ENCODE measurements at regions not wholly inside any gene's neighbourhood (a gene's known extent, or its start where the extent isn't known, plus 50 kb on each side); places are given as distances from the start of the nearest gene placed in this dataset.

- no peak overlapping the region for H3K9ac ChIP-seq
- H3K4me2 ChIP-seq, result no peak overlapping the region
- no peaks in the 10 kb centered on the region for H3K27me3 ChIP-seq
- H4K20me1 ChIP-seq, result no peaks in the 10 kb centered on the region
- no peak for TF ChIP-seq Cebpa-rat (IDR thresholded peaks at IDR 0.05)
- H3K27ac ChIP-seq, result no peak overlapping the region
- 0 out of 2 replicates have a peak, but pooled peaks cover 4% of the 10 kb centered on the region for H3K4me1 ChIP-seq
- H3K36me3 ChIP-seq, result no peaks in the 10 kb centered on the region
- no peak overlapping the region for H3K4me3 ChIP-seq
- peaks cover 18% of the 10 kb centered on the region for H3K9me3 ChIP-seq
These were observed 310.4 kb upstream of the IRX4 start for GRCh38 chr5:2193142-2193541.

DNA sequence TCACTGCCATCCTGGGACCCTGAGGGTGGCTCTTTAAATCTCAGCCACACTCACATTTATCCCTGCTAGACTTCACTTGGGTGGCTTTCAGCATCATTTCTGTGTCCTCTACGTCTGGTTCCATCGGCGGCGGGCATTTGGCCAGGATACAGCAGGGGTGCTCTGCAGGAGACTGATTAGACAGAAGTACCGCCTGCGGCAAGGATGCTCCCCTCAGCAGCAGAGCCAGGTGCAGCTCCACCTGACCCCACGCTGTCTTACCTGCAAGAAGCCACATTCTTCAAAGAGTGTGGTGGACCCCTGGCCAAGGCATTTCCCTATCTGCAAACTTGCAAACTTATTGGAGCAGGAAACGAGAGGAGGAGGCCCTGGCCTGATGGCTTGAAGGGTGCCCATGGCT is 309.8 kb upstream of the IRX4 start:
- no peak for TF ChIP-seq Cebpa-rat (IDR thresholded peaks at IDR 0.05)
- H3K9me3 ChIP-seq, result peaks cover 18% of the 10 kb centered on the region
- no peaks in the 10 kb centered on the region for H3K27me3 ChIP-seq
- no peak overlapping the region for H3K27ac ChIP-seq
- H3K9ac ChIP-seq, result no peak overlapping the region
- H3K4me1 ChIP-seq, result peaks cover 7% of the 10 kb centered on the region
- H3K36me3 ChIP-seq, result no peaks in the 10 kb centered on the region
- no peak overlapping the region for H3K4me2 ChIP-seq
- no peaks in the 10 kb centered on the region for H4K20me1 ChIP-seq
- H3K4me3 ChIP-seq, result no peak overlapping the region

GRCh38 chr5:2191972-2192371 is 309.2 kb upstream of the IRX4 start:
- Histone ChIP-seq H3K27ac (no peak overlapping the region), H4K20me1 (no peaks in the 10 kb centered on the region), H3K27me3 (no peaks in the 10 kb centered on the region), H3K4me1 (peaks cover 13% of the 10 kb centered on the region), H3K9me3 (peaks cover 18% of the 10 kb centered on the region), H3K9ac (no peak overlapping the region), H3K36me3 (no peaks in the 10 kb centered on the region), H3K4me2 (no peak overlapping the region), H3K4me3 (no peak overlapping the region)
- TF ChIP-seq Cebpa-rat (IDR thresholded peaks at IDR 0.05), result no peak

GRCh38 chr5:2190549-2190948 is 307.8 kb upstream of the IRX4 start:
- Histone ChIP-seq H3K9ac (no peak overlapping the region), H3K27ac (no peak overlapping the region), H3K4me3 (no peak overlapping the region), H3K4me2 (no peak overlapping the region), H4K20me1 (no peaks in the 10 kb centered on the region), H3K4me1 (peaks cover 24% of the 10 kb centered on the region), H3K36me3 (no peaks in the 10 kb centered on the region), H3K9me3 (peaks cover 17% of the 10 kb centered on the region), H3K27me3 (no peaks in the 10 kb centered on the region)
- TF ChIP-seq Cebpa-rat (IDR thresholded peaks at IDR 0.05), result no peak

DNA sequence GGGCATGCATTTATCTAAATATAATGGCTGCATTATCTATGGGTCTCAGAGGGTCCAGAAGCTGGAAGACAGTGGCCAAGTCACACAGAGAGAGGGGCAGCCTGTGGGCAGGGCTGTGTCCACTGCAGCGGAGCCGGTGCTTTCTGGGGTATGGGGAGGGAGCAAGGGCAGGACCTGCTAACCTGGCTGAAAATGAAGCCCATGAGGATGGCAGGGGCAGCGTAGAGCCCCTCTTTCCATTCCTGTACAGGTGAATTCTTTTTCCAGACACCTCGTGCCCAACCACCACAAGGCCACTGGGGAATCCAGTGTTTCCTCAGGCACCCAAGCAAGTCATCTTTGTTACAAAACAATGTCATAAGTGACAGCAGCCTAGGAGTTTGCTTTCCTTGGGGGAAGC is 305.9 kb upstream of the IRX4 start:
- Histone ChIP-seq H3K36me3 (no peaks in the 10 kb centered on the region), H3K4me1 (peaks cover 30% of the 10 kb centered on the region), H3K4me2 (no peak overlapping the region), H3K9me3 (no peaks in the 10 kb centered on the region), H3K9ac (no peak overlapping the region), H4K20me1 (no peaks in the 10 kb centered on the region), H3K4me3 (no peak overlapping the region), H3K27me3 (no peaks in the 10 kb centered on the region), H3K27ac (no peak overlapping the region)
- TF ChIP-seq Cebpa-rat (IDR thresholded peaks at IDR 0.05), result no peak

- Histone ChIP-seq H3K4me3 (no peak overlapping the region), H3K9ac (no peak overlapping the region), H3K36me3 (no peaks in the 10 kb centered on the region), H3K4me2 (no peak overlapping the region), H3K27me3 (no peaks in the 10 kb centered on the region), H3K27ac (no peak overlapping the region), H3K9me3 (no peaks in the 10 kb centered on the region), H4K20me1 (no peaks in the 10 kb centered on the region), H3K4me1 (peaks cover 36% of the 10 kb centered on the region)
- no peak for TF ChIP-seq Cebpa-rat (IDR thresholded peaks at IDR 0.05)
These were observed 305.4 kb upstream of the IRX4 start for GRCh38 chr5:2188137-2188536.

DNA sequence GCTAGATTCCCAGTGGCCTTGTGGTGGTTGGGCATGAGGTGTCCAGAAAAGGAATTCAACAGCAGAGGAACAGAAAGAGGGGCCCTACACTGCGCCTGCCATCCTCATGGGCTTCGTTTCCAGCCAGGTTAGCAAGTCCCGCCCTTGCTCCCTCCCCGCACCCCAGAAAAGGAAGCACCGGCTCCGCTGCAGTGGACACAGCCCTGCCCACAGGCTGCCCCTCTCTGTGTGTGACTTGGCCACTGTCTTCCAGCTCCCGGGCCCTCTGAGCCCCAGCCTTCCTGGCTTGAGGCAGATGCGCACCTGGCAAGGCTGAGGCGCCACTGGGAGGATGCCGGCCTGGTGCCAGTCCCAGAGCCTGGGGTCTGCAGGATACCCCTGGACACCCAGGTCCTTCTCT is 305.0 kb upstream of the IRX4 start:
- Histone ChIP-seq H4K20me1 (no peaks in the 10 kb centered on the region), H3K27ac (no peak overlapping the region), H3K4me1 (peaks cover 37% of the 10 kb centered on the region), H3K4me2 (peak overlapping the region; percentile 57), H3K36me3 (no peaks in the 10 kb centered on the region), H3K9ac (no peak overlapping the region), H3K4me3 (no peak overlapping the region), H3K27me3 (no peaks in the 10 kb centered on the region), H3K9me3 (no peaks in the 10 kb centered on the region)
- no peak for TF ChIP-seq Cebpa-rat (IDR thresholded peaks at IDR 0.05)

GRCh38 chr5:2187156-2187555 is 304.4 kb upstream of the IRX4 start:
- H3K4me3 ChIP-seq, result no peak overlapping the region
- TF ChIP-seq Cebpa-rat (IDR thresholded peaks at IDR 0.05), result no peak
- no peaks in the 10 kb centered on the region for H3K36me3 ChIP-seq
- H3K4me2 ChIP-seq, result peak overlapping the region; percentile 57
- H3K9me3 ChIP-seq, result no peaks in the 10 kb centered on the region
- H3K4me1 ChIP-seq, result peaks cover 37% of the 10 kb centered on the region
- no peak overlapping the region for H3K9ac ChIP-seq
- no peak overlapping the region for H3K27ac ChIP-seq
- H4K20me1 ChIP-seq, result no peaks in the 10 kb centered on the region
- no peaks in the 10 kb centered on the region for H3K27me3 ChIP-seq

DNA sequence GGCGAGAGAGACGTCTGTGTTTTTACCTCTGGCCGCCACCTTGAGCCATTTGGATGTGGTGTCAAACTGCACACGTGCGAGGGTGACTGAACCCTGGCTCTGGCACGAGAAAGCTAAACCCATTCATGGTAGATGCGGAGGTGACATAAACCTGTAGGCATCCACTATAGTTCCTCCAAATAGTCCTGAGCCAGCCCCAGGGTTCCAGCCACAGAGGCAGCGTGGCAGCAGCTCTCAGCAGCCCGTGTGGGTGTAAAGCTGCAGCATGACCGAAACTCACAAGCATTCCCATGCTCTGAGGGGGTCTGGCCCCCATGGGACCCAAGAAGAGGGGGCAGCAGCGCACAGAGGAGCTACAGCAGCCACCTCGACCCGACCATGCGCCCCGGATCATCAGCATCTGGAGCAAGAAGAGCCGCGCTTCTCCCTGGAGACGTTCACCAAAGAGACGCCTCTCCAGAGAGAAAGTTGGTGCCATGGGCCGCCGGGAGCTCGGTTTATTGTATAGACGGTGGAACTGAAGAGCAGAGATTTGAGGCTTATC is 303.8 kb upstream of the IRX4 start:
- no peak for TF ChIP-seq Cebpa-rat (IDR thresholded peaks at IDR 0.05)
- no peaks in the 10 kb centered on the region for H3K27me3 ChIP-seq
- H3K4me3 ChIP-seq, result no peak overlapping the region
- no peak overlapping the region for H3K9ac ChIP-seq
- no peak overlapping the region for H3K27ac ChIP-seq
- peak overlapping the region; percentile 57 for H3K4me2 ChIP-seq
- no peaks in the 10 kb centered on the region for H4K20me1 ChIP-seq
- H3K4me1 ChIP-seq, result peaks cover 37% of the 10 kb centered on the region
- no peaks in the 10 kb centered on the region for H3K9me3 ChIP-seq
- H3K36me3 ChIP-seq, result no peaks in the 10 kb centered on the region

DNA sequence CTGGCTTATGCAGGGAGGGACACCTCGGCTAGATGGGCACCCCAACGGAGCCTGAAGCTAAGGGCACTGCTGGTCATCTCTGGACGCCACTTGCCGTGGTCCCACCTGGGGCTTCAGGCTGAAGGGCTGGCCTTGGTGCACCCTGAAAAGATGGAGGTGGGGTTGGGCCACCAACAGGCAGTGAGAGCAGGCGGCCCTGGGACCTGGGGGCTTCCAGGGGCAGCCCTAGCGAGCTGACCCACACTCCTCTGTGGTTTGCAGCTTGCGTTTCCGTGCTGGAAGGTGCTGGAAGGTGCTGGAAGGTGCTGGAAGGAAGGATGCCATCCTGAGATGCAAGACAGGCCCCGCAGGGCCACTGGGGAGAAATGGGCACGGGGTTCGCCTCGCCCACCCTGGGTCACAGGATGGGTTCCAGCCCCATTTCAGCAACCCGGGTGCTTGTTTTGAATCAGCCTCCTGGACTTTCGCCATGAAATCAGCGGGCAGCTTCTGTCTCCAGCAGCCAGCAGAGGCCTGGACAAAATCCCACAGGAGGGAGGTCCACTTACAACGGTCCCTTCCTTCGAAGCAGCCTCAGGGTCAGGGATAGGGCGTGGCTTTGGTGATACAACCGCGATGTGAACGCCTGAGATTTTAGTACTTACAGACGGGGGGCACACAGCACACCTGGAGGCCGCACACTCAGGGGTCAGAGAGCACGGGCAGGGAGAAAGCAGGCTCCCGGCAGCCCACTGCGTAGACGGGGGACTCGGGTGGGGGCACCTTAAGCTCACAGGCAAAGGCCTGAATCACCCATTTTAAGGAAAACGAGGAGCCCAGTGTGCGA is 303.1 kb upstream of the IRX4 start:
- H3K27ac ChIP-seq, result no peak overlapping the region
- TF ChIP-seq Cebpa-rat (IDR thresholded peaks at IDR 0.05), result no peak
- H3K27me3 ChIP-seq, result no peaks in the 10 kb centered on the region

More for the DNA sequence above, 303.1 kb upstream of the IRX4 start:
- no peak overlapping the region for H3K4me3 ChIP-seq
- H3K4me1 ChIP-seq, result peaks cover 33% of the 10 kb centered on the region
- H3K4me2 ChIP-seq, result peak overlapping the region; percentile 57
- H3K9me3 ChIP-seq, result no peaks in the 10 kb centered on the region
- no peaks in the 10 kb centered on the region for H3K36me3 ChIP-seq
- H3K9ac ChIP-seq, result no peak overlapping the region
- H4K20me1 ChIP-seq, result no peaks in the 10 kb centered on the region
